Chondrocyte (in vitro differentiated cells): ENCODE measurements at regions not wholly inside any gene's neighbourhood (a gene's known extent, or its start where the extent isn't known, plus 50 kb on each side); places are given as distances from the start of the nearest gene placed in this dataset.

ENCODE experiments used
- DNase-seq: peaks from one replicate; pipeline ENCODE4 v3.0.0; 2021; ENCODE audit warnings: mixed read lengths, low spot score
- H3K27ac Mint-ChIP-seq: one replicate; pipeline ENCODE4 v1.8.0; 2021; ENCODE audit warnings: mild to moderate bottlenecking, moderate library complexity, mixed read lengths; ENCODE audit not compliant: unreplicated experiment
- H3K27me3 Mint-ChIP-seq: 2 replicates; pipeline ENCODE4 v1.8.0; 2021; ENCODE audit warnings: low read depth, mixed read lengths
- H3K36me3 Mint-ChIP-seq: 2 replicates; pipeline ENCODE4 v1.8.0; 2021; ENCODE audit warnings: low read depth, mixed read lengths
- H3K4me1 Mint-ChIP-seq: 2 replicates; pipeline ENCODE4 v1.8.0; 2021; ENCODE audit warnings: low read depth, mild to moderate bottlenecking, mixed read lengths
- H3K4me3 Mint-ChIP-seq: one replicate; pipeline ENCODE4 v1.8.0; 2021; ENCODE audit warnings: mild to moderate bottlenecking, moderate library complexity, mixed read lengths; ENCODE audit not compliant: unreplicated experiment
- H3K9me3 Mint-ChIP-seq: 2 replicates; pipeline ENCODE4 v1.8.0; 2021; ENCODE audit warnings: low read depth, mixed read lengths
- CTCF ChIP-seq: fragments of 200-600 bp; sonication (generic); IDR thresholded peaks from 2 replicates; pipeline ENCODE4 v1.5.0; 2021; ENCODE audit warnings: antibody characterized with exemption, mild to moderate bottlenecking, moderate library complexity

DNA sequence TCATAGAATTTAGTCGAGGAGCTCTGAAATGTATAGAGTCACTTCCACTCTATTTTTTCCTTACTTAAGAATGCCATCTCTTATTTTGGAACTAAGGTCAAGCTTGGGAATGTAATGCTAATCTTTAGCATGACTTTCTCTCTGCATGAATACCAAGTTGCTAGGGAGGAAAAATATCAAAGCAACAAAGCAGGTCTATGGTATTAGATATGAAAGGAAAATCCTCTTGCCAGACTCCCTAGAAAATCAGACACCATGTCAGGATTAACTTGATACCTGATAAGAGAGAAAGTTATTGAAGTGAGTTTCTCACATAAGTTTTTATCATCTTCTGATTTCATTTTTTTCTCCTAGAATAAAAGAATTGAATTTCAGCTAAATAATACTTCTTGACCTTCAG is 341.7 kb upstream of the ZNF804A start:
- no peak for TF ChIP-seq CTCF
- Mint-ChIP-seq H3K27me3 (peaks cover 4% of the 10 kb centered on the region), H3K27ac (no peak overlapping the region), H3K4me3 (no peak overlapping the region), H3K36me3 (no peaks in the 10 kb centered on the region), H3K9me3 (no peaks in the 10 kb centered on the region), H3K4me1 (no peaks in the 10 kb centered on the region)
- DNase-seq: no peak

GRCh38 chr2:184261331-184261730 is 337.0 kb upstream of the ZNF804A start:
- Mint-ChIP-seq H3K4me1 (no peaks in the 10 kb centered on the region), H3K27ac (no peak overlapping the region), H3K27me3 (no peaks in the 10 kb centered on the region), H3K36me3 (no peaks in the 10 kb centered on the region), H3K4me3 (no peak overlapping the region), H3K9me3 (peaks cover 4% of the 10 kb centered on the region)
- DNase-seq: no peak
- TF ChIP-seq CTCF: no peak

DNA sequence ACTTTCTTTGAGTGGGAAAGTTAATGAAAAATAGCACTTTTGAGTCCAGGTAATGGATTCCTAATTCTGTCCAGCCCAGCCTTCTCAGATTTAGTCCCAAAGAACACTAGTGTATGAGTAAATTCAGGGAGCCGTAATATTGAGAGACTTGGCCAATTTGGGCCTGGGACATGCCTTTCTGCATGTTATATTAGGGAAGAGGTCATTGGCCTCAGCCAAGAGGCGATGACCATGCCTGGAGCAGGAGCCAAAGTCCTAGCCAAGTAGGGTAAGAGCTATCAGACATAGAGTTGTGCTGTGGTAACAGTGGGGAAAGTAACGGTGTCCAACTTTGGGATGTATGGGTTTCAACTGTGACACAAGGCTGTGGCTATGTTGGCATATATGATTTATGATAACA is 336.5 kb upstream of the ZNF804A start:
- no peaks in the 10 kb centered on the region for H3K4me1 Mint-ChIP-seq
- H3K9me3 Mint-ChIP-seq: peaks cover 4% of the 10 kb centered on the region
- H3K36me3 Mint-ChIP-seq: no peaks in the 10 kb centered on the region
- H3K27ac Mint-ChIP-seq: no peak overlapping the region
- no peaks in the 10 kb centered on the region for H3K27me3 Mint-ChIP-seq
- no peak overlapping the region for H3K4me3 Mint-ChIP-seq
- DNase-seq: no peak
- TF ChIP-seq CTCF: no peak

DNA sequence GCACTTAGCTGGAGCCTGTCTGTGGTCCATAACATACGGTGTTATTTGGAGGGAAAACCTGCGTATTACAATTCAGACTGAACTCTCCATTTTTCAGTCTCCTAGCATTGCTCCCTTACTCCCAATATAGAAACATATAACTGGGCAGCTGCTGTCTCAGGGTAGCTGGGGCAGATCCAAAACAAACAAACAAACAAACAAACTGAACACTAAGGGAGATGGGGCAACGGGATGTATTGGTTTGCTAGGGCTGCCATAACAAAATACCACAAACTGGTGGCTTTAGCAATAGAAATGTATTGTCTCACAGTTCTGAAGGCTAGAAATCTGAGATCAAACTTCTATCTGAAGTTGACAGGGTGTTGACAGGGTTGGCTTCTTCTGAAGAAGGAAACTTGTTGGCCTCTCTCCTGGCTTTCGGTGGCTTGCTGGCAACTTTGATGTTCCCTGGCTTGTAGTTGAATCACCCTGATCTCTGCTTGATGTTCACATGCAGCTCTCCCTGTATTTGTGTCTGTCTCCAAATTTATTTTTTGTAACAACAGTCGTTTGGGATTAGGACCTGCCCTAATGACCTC is 329.3 kb upstream of the ZNF804A start:
- Mint-ChIP-seq H3K4me1 (no peaks in the 10 kb centered on the region), H3K36me3 (no peaks in the 10 kb centered on the region), H3K27me3 (peaks cover 3% of the 10 kb centered on the region)

DNA sequence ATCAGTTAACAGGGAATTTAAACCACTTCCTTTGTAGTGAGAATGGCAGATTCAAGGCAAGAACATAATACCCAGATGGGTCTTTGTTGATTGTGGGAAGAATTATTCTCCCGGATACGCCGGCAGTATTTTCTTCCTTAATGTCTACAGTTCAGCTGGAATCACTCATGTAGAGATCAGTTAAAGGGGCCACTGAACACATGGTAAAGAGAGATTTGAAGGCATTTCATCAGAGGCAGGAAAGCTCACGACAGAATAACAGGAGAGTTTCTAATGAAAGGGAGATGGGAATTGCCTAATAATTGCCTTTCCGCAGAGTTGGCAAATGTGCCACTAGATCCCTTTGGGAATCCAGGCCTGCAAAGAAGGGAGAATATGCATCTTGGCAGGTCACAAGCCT is 327.7 kb upstream of the ZNF804A start:
- Mint-ChIP-seq H3K27ac (no peak overlapping the region), H3K9me3 (no peaks in the 10 kb centered on the region), H3K27me3 (peaks cover 3% of the 10 kb centered on the region), H3K36me3 (no peaks in the 10 kb centered on the region), H3K4me1 (no peaks in the 10 kb centered on the region), H3K4me3 (no peak overlapping the region)
- DNase-seq: no peak
- TF ChIP-seq CTCF: no peak

More for the DNA sequence above, 329.3 kb upstream of the ZNF804A start:
- TF ChIP-seq CTCF: no peak
- no peak overlapping the region for H3K4me3 Mint-ChIP-seq
- no peak overlapping the region for H3K27ac Mint-ChIP-seq
- peaks cover 4% of the 10 kb centered on the region for H3K9me3 Mint-ChIP-seq
- no peak for DNase-seq
